ENCODE measurements at regions not wholly inside any gene's neighbourhood (a gene's known extent, or its start where the extent isn't known, plus 50 kb on each side); places are given as distances from the start of the nearest gene placed in this dataset.
"Not testable (repeated sequence)": the region's sequence is repeated elsewhere in the genome, so short reads cannot be mapped to it uniquely, and the experiment has no call there.

DNA sequence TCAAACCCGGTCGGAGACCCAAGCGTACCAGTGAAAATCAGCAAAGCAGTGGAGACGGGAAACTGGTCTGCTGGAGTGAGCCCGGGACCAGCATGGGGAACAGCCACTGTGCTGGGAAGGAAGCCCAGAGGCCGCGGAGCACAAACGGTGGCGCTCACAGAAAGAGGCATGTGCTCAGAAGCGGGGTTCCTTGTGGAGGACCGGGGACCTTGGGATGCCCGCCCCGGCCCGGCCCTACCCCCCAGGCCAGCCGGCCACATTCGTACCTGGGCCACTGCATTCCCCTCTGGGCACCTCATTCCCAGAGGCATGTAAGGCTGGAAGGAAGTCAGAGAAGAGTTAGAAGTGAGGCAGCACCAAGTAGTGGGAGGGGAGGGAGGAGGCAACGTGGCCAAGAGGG lies 79.3 kb downstream of the RFLNA start:
- H3K4me3 ChIP-seq (replicated peaks in 1 of 3; ENCODE audit: low read depth in 2 of 3, low read length in 3 of 3): no peak overlapping the region
- TF ChIP-seq, protein P1, sequence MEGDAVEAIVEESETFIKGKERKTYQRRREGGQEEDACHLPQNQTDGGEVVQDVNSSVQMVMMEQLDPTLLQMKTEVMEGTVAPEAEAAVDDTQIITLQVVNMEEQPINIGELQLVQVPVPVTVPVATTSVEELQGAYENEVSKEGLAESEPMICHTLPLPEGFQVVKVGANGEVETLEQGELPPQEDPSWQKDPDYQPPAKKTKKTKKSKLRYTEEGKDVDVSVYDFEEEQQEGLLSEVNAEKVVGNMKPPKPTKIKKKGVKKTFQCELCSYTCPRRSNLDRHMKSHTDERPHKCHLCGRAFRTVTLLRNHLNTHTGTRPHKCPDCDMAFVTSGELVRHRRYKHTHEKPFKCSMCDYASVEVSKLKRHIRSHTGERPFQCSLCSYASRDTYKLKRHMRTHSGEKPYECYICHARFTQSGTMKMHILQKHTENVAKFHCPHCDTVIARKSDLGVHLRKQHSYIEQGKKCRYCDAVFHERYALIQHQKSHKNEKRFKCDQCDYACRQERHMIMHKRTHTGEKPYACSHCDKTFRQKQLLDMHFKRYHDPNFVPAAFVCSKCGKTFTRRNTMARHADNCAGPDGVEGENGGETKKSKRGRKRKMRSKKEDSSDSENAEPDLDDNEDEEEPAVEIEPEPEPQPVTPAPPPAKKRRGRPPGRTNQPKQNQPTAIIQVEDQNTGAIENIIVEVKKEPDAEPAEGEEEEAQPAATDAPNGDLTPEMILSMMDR (IDR thresholded peaks at IDR 0.05): no peak
- H3K9me3 ChIP-seq (replicated peaks in 1 of 2; ENCODE audit: control insufficient read depth in 1 of 2, insufficient read depth in 1 of 2, low read length in 2 of 2): no peaks in the 10 kb centered on the region
- H3K9ac ChIP-seq (ENCODE audit: insufficient read depth, low read length, poor library complexity, severe bottlenecking): no peak overlapping the region
- H3K79me2 ChIP-seq (ENCODE audit: insufficient read depth, low read length): peaks cover 13% of the 10 kb centered on the region
- Mint-ChIP-seq H3K4me1 (peaks cover 2% of the 10 kb centered on the region), H3K9me3 (peaks cover 0 to 3% (median 0%) of the 10 kb centered on the region in 7 donors), H3K27ac (no peak overlapping the region), H3K27me3 (ENCODE audit: low read depth in 3 of 3) (no peaks in the 10 kb centered on the region), H3K36me3 (peaks cover 62 to 88% of the 10 kb centered on the region in 2 donors), H3K4me3 (no peak overlapping the region)
- peaks cover 81 to 96% of the 10 kb centered on the region in 2 donors for H3K36me3 ChIP-seq (replicated peaks in 1 of 2; ENCODE audit: control insufficient read depth in 1 of 2, insufficient read depth in 2 of 2, low read length in 2 of 2)
- no peak overlapping the region for H3K4me2 ChIP-seq (replicated peaks; ENCODE audit: extremely low read depth, low read length, poor library complexity, severe bottlenecking)
- H3K4me1 ChIP-seq (ENCODE audit: control insufficient read depth in 1 of 2, insufficient read depth in 2 of 2, low read length in 2 of 2): peaks cover under 1 to 2% of the 10 kb centered on the region in 2 donors
- no peak overlapping the region for H2AFZ ChIP-seq (ENCODE audit: insufficient read depth, low read depth, low read length, poor library complexity, severe bottlenecking)
- no peak for DNase-seq
- no peaks in the 10 kb centered on the region for H3K27me3 ChIP-seq (ENCODE audit: control insufficient read depth in 2 of 2, insufficient read depth in 2 of 2, low read length in 2 of 2)
- H4K20me1 ChIP-seq (ENCODE audit: insufficient read depth, low read length): peaks cover 94% of the 10 kb centered on the region
- WGBS (ENCODE audit: insufficient coverage): over 99% methylated on average over 13 of the region's 17 CpGs
- intact Hi-C loops (cut with micrococcal nuclease): no loop called here
- peak overlapping the region in 1 of 2 donors; percentile 31 for H3K27ac ChIP-seq (ENCODE audit: low read depth in 1 of 2, low read length in 2 of 2)

DNA sequence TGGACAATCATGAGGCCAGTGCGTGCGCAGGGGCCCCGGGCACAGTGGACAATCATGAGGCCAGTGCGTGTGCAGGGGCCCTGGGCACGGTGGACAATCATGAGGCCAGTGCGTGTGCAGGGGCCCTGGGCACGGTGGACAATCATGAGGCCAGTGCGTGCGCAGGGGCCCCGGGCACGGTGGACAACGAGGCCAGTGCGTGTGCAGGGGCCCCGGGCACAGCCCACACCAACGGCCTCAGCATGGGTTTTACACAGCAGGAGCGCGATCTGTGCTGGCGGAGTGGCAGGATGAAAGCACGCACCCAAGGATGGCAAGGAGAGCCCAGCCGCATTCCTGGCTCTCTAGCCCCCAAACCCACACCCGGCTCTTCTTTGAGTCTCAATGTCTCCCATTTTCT lies 78.8 kb downstream of the RFLNA start:
- H3K4me1 ChIP-seq (ENCODE audit: control insufficient read depth in 1 of 2, insufficient read depth in 2 of 2, low read length in 2 of 2); H3K4me2 ChIP-seq (replicated peaks; ENCODE audit: extremely low read depth, low read length, poor library complexity, severe bottlenecking); H3K27ac Mint-ChIP-seq; intact Hi-C loops (cut with micrococcal nuclease); H3K9ac ChIP-seq (ENCODE audit: insufficient read depth, low read length, poor library complexity, severe bottlenecking); H3K9me3 ChIP-seq (replicated peaks in 1 of 2; ENCODE audit: control insufficient read depth in 1 of 2, insufficient read depth in 1 of 2, low read length in 2 of 2); H3K4me3 ChIP-seq (replicated peaks in 1 of 3; ENCODE audit: low read depth in 2 of 3, low read length in 3 of 3); DNase-seq; H3K9me3 Mint-ChIP-seq; H3K4me3 Mint-ChIP-seq; H3K27me3 Mint-ChIP-seq (ENCODE audit: low read depth in 3 of 3); H2AFZ ChIP-seq (ENCODE audit: insufficient read depth, low read depth, low read length, poor library complexity, severe bottlenecking); H3K27me3 ChIP-seq (ENCODE audit: control insufficient read depth in 2 of 2, insufficient read depth in 2 of 2, low read length in 2 of 2); H3K4me1 Mint-ChIP-seq; H3K27ac ChIP-seq (ENCODE audit: low read depth in 1 of 2, low read length in 2 of 2): not testable (repeated sequence)
- peaks cover 62 to 88% of the 10 kb centered on the region in 2 donors for H3K36me3 Mint-ChIP-seq
- WGBS (ENCODE audit: insufficient coverage): 98% methylated on average over 9 of the region's 21 CpGs
- Histone ChIP-seq H4K20me1 (ENCODE audit: insufficient read depth, low read length) (peaks cover 94% of the 10 kb centered on the region), H3K36me3 (replicated peaks in 1 of 2; ENCODE audit: control insufficient read depth in 1 of 2, insufficient read depth in 2 of 2, low read length in 2 of 2) (peaks cover 81 to 94% of the 10 kb centered on the region in 2 donors), H3K79me2 (ENCODE audit: insufficient read depth, low read length) (peaks cover 13% of the 10 kb centered on the region)
